NCI-H82 (cell line): ENCODE measurements at regions not wholly inside any gene's neighbourhood (a gene's known extent, or its start where the extent isn't known, plus 50 kb on each side); places are given as distances from the start of the nearest gene placed in this dataset.
A peak's percentile ranks its signal among the peaks of the same experiment; 100 is the strongest.

Experiments used
- DNase-seq: peaks from one replicate; lab custom pipeline; 2025; lab: John Stamatoyannopoulos, UW

DNA sequence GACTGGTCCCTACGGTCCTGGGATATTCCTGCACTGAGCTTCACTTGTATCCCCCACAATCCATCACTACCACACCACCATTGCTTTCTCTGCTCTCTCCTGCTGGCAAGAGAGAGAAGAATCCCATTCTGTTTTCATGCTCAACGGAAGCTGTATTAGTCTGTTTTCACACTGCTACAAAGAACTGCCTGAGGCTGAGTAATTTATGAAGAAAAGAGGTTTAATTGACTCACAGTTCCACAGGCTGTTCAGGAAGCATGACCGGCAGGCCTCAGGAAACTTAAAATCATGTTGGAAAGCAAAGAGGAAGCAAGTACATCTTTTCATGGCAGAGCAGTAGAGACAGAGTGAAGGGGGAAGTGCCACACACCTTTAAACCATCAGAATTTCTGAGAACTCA is 260.4 kb upstream of the LYZL1 start:
- DNase-seq, result no peak

DNA sequence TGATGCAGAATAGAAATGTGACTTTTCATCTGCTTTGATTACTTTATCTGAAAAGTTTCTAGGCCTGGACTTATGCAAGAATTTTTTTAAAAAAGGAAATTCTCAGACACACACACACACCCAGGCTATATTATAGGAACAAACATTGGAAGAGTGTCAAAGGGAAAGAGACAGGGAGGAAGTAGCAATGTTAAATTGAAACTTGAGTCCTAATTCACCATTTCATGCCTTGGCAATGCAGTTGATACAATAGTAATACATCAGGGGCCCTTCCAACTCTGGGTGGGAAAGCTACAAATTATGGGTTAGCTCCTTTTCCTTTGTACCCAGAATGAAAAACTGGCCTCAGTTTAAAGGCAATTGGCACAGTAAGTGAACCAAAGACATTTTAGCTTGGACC is 258.0 kb upstream of the LYZL1 start:
- DNase-seq, result no peak

DNA sequence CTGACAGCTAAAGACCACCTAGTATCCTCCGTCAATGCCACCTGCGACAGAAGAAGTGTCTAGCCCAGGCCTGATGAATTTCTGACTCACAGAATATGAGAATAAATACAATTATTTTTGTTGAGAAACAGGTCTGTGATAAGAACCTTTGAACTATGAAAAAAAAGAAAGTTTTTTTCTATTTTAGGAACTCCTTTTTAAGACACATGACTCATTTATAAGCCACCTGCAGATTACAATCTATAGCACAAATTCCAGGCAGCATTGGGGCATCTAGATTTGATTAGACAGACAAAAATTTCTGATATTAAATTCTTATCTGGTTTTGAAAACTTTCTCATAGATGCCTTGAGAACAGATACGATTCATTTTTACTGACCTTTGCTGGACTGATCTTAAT is 256.7 kb upstream of the LYZL1 start:
- no peak for DNase-seq

GRCh38 chr10:29033311-29033940 is 255.4 kb upstream of the LYZL1 start:
- DNase-seq, result no peak

- DNase-seq, result no peak
Measured at GRCh38 chr10:29034592-29034991, 254.3 kb upstream of the LYZL1 start.

- no peak for DNase-seq
Measured at GRCh38 chr10:29035721-29036120, 253.1 kb upstream of the LYZL1 start.

DNA sequence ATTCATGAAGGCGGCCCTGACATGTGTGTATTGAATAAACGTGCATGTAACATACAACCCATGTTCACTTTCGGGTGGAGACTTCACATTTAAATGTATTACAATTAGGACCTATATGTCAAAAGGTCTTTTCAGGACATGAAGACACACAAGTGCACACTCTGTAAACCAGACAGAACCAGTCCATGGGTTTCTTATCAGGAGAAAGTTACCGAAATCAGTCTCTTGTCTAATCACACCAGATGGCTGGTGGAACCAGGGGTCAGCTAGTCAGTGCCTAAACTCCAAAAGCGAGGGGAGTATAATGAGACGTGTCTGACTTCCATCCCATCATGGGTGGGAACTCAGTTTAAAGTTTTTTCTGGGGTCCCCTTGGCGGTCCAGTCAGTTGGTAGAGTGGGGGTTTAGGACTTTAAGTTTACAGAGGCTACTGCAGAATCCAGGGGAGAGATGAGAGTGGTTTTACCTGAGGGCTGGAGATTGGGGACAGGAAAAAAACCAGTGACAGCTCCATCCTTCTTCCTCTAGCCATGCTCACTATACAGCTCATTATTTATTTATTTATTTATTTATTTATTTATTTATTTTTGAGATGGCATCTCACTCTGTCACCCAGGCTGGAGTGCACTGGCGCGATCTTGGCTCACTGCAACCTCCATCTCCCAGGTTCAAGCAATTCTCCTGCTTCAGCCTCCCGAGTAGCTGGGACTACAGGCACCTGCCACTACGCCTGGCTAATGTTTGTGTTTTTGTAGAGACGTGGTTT is 251.3 kb upstream of the LYZL1 start:
- DNase-seq, result no peak

DNA sequence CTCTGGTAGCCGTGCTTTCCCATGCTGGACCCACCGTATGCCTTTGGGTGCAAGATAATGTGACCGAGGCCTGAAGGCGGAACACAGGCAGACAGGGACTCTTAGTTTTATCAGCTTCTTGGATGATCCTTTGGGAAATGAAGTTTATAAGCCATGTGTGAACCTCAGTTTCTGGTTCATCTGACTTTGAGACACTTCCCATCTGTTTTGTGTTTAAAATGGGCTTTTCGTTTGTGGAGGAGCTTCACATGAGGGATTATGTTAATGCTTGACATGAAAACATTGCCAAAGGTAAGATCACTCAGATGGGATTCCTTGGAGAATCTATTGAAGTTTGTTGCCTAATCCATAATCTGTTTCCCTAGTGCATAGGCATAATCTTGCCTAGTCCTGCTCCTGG is 249.8 kb upstream of the LYZL1 start:
- DNase-seq, result no peak

- no peak for DNase-seq
Measured at GRCh38 chr10:29039677-29040189, 249.1 kb upstream of the LYZL1 start.

DNA sequence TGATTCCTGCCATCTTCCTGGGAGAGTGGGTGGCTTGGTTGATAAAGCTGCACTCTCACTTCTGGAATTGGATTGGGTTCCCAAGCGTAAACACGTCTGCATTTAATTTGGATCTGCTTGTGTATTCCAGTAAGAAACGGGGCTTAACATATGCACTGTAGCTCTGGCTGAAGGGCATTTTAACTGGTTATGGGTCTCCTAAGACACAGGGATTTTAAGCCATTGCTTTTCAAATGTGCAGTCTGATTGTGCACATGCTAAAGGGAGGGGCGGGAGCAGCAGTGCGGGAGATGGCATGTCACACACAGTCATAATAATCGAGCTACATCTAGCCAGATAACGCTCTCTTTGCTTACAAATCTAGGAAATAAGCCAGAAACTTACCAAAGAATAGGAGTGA is 247.3 kb upstream of the LYZL1 start:
- no peak for DNase-seq

DNA sequence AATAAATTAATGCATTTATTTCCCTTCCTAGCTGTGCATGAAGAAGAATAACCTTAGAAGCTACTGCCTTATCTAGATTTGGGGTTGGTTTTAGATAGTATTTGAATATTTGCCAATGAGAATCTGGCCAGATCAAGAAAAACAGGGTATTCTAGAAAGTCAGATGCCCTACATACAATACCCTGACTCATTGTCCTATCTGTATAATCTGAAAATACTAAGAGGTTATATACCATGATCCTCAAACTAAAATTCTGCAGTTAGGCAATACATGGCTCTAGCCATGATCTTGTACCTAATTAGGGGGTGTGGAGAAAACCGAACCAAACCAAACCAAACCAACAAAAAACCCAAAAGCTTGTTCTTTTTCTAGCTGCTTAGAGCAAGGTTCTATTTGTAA is 240.4 kb upstream of the LYZL1 start:
- no peak for DNase-seq

GRCh38 chr10:29050081-29050480 is 238.8 kb upstream of the LYZL1 start:
- no peak for DNase-seq

GRCh38 chr10:29055101-29055500 is 233.8 kb upstream of the LYZL1 start:
- DNase-seq, result no peak

DNA sequence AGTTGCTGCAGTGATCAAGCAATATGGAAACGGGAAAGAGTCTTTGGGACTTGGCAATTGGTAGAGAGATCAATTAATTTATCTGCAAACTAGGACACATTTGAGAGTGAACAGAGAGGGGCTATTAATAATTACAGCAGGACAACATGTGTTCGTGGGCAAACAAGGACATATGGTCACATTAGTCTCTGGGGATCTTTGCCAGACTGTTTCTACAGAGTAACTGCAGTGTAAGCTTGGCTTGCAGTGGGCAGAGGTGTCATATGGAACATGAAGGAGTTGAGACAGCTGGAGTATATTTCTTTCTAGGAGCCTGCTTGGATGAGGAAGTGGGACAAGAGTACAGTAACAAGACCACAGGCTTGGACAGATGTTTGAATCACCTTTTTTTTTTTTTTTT is 232.1 kb upstream of the LYZL1 start:
- DNase-seq, result peak; percentile 70

DNA sequence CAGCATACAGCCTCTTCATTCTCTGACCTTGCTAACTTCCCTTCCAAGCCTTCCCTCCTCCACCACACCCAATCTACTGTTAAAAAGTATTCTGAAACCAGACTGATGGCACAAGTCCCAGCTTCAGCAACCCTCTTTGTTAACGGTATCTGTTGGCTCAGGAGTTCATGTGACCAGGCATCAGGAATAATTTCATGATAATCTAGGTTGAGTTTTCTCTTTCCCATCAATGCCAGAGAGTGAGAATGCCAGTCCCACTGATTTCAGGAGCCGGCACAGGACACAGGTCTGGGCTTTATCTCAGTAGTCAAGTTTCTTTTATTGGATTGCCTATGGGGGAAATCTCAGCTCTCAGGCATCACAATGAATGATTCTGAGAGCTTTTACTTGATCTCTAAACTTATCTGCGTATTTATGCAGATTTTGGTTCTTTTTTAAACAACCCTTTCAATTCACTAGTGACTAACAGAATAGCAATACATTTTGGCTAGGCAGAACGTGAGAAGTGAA is 231.0 kb upstream of the LYZL1 start:
- no peak for DNase-seq

- DNase-seq, result no peak
Measured at GRCh38 chr10:29063806-29064644, 224.8 kb upstream of the LYZL1 start.

- DNase-seq, result no peak
Measured at GRCh38 chr10:29064680-29065079, 224.2 kb upstream of the LYZL1 start.

DNA sequence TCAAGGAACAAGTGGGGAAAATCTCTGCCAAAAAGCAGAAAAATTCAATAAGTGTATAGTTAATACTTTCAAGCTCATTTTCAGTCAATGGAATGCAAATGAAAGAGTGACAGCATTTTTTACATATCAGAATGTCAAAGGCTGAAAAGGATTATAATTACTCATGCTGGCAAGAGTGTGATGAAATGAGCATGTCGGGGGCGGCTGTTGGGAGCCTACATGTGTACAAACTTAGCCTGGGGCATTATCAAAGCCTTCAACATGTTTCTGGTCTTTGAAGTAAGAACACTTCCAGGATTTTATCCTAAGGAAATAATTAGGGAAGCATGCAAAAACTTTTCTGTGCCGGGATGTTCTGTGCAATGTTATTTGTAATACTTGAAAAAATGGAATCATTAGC is 221.7 kb upstream of the LYZL1 start:
- no peak for DNase-seq

DNA sequence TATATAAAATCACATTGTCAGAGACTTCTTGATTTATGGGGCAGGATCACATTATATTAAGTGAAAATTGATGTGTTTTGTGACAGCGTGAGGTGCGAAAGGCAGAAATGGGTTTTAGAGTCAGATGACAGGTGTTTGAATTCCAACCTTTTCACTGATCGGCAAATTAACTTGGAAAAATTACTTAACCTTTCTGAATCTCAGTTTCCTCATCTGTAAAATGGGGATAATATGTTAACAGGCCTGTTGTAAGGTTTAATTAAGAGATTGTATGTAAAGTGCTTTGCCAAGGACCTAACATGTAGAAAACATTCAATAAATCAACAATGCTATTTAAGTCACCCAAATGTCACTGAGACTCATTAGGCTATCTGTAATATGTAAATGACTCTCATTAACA is 221.2 kb upstream of the LYZL1 start:
- no peak for DNase-seq

DNA sequence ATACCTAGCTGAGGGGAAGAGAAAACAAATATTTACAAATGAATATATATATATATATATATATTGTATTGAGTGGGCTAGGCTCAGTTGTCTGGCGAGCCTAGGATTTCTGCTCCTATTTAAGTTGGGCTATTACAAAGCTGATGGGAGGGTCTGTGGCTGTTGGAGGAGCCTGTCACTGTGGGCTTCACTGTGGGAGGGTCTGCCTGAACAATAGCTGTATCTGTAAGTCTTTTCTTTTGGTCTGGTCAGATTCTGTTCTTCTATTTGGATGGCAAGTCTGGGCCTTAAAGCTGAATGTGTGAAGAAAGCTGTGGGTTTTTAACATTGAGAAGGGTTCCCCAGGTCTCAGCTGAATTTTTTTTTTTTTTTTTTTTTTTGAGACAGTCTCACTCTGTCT is 220.6 kb upstream of the LYZL1 start:
- DNase-seq, result no peak

GRCh38 chr10:29068966-29069365 is 219.9 kb upstream of the LYZL1 start:
- no peak for DNase-seq

DNA sequence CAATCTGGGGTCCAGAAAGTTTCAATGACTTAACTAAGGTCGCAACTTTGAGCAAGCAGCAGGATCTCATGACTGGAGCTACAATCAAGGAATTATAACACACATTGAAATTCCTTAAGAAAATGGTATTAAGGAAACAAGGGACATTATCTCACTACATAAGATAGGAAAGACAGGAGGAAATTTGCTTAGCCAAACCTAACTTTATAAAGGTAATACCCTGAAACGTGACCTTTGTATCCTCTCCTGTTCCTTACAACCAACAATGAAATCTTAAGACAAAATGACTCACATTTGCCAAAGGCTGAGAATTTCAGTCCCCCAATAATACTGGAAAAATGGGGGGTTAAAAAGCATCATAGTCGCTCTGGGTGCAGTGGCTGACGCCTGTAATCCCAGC is 218.9 kb upstream of the LYZL1 start:
- no peak for DNase-seq

GRCh38 chr10:29078919-29079318 is 210.0 kb upstream of the LYZL1 start:
- DNase-seq, result peak; percentile 35
